ENCODE measurements at regions not wholly inside any gene's neighbourhood (a gene's known extent, or its start where the extent isn't known, plus 50 kb on each side); places are given as distances from the start of the nearest gene placed in this dataset.

- no peaks in the 10 kb centered on the region for H3K9me3 ChIP-seq
- H3K27ac ChIP-seq: no peak overlapping the region
- intact Hi-C loops (cut with DNase I): no loop called here
- DNase-seq: no peak
- no peaks in the 10 kb centered on the region for H3K36me3 ChIP-seq
- no peaks in the 10 kb centered on the region for H3K27me3 ChIP-seq
- H3K4me1 ChIP-seq: no peaks in the 10 kb centered on the region
- no peak for TF ChIP-seq POLR2A (IDR thresholded peaks at IDR 0.05)
- no peak for TF ChIP-seq CTCF (IDR thresholded peaks at IDR 0.05)
- no peak overlapping the region for H3K4me3 ChIP-seq
- 83 to 88% methylated on average over 1 of the region's 1 CpG for WGBS, 2 donors
These were observed 164.5 kb upstream of the MYT1L start for GRCh38 chr2:2495606-2496005.

GRCh38 chr2:2493496-2493895 lies 162.4 kb upstream of the MYT1L start:
- Histone ChIP-seq H3K36me3 (no peaks in the 10 kb centered on the region), H3K9me3 (no peaks in the 10 kb centered on the region), H3K27ac (no peak overlapping the region), H3K4me1 (no peaks in the 10 kb centered on the region), H3K27me3 (no peaks in the 10 kb centered on the region), H3K4me3 (no peak overlapping the region)
- intact Hi-C loops (cut with DNase I): no loop called here
- 70 to 73% methylated on average over 5 of the region's 5 CpGs for WGBS, 2 donors
- TF ChIP-seq POLR2A (IDR thresholded peaks at IDR 0.05) (no peak), CTCF (IDR thresholded peaks at IDR 0.05) (no peak)
- no peak for DNase-seq

- no peaks in the 10 kb centered on the region for H3K27me3 ChIP-seq
- TF ChIP-seq CTCF (IDR thresholded peaks at IDR 0.05) (no peak), POLR2A (IDR thresholded peaks at IDR 0.05) (no peak)
- no peak for DNase-seq
- no peaks in the 10 kb centered on the region for H3K36me3 ChIP-seq
- no peak overlapping the region for H3K4me3 ChIP-seq
- no peaks in the 10 kb centered on the region for H3K4me1 ChIP-seq
- no peaks in the 10 kb centered on the region for H3K9me3 ChIP-seq
- intact Hi-C loops (cut with DNase I): no loop called here
- WGBS, 2 donors: 58 to 66% methylated on average over 4 of the region's 4 CpGs
- no peak overlapping the region for H3K27ac ChIP-seq
These were observed 161.7 kb upstream of the MYT1L start for GRCh38 chr2:2492800-2493199.

GRCh38 chr2:2491964-2492363 lies 160.9 kb upstream of the MYT1L start:
- TF ChIP-seq CTCF (IDR thresholded peaks at IDR 0.05) (no peak), POLR2A (IDR thresholded peaks at IDR 0.05) (no peak)
- Histone ChIP-seq H3K4me1 (no peaks in the 10 kb centered on the region), H3K27ac (no peak overlapping the region), H3K4me3 (no peak overlapping the region), H3K36me3 (no peaks in the 10 kb centered on the region), H3K9me3 (no peaks in the 10 kb centered on the region), H3K27me3 (no peaks in the 10 kb centered on the region)
- intact Hi-C loops (cut with DNase I): no loop called here
- DNase-seq: no peak
- WGBS, 2 donors: 69% methylated on average over 2 of the region's 2 CpGs

- H3K27ac ChIP-seq: no peak overlapping the region
- H3K36me3 ChIP-seq: no peaks in the 10 kb centered on the region
- H3K9me3 ChIP-seq: peaks cover 0 to 3% (median 0%) of the 10 kb centered on the region in 3 donors
- 60 to 77% methylated on average over 8 of the region's 8 CpGs for WGBS, 2 donors
- no peak for DNase-seq
- no peaks in the 10 kb centered on the region for H3K27me3 ChIP-seq
- no peaks in the 10 kb centered on the region for H3K4me1 ChIP-seq
- no peak for TF ChIP-seq POLR2A (IDR thresholded peaks at IDR 0.05)
- no peak for TF ChIP-seq CTCF (IDR thresholded peaks at IDR 0.05)
- H3K4me3 ChIP-seq: no peak overlapping the region
- intact Hi-C loops (cut with DNase I): no loop called here
These were observed 153.2 kb upstream of the MYT1L start for GRCh38 chr2:2484301-2484700.
